Psoas muscle (tissue), 7 donors: ENCODE measurements at regions not wholly inside any gene's neighbourhood (a gene's known extent, or its start where the extent isn't known, plus 50 kb on each side); places are given as distances from the start of the nearest gene placed in this dataset.

Source experiments
- ATAC-seq, 4 donors: fragments of 200-7000 bp; cut with Tn5 transposase; one replicate each; pipeline ENCODE4 v1.9.1; 2020; ENCODE audit warnings: moderate library complexity in 3 of 4, mild to moderate bottlenecking in 2 of 4
- DNase-seq, 2 donors: peaks; one replicate each; pipeline ENCODE4 v3.0.0-alpha.2; 2020
- H3K27ac ChIP-seq: fragments of 200-600 bp; one replicate; pipeline ENCODE4 v1.8.0; 2022
- H3K27me3 ChIP-seq, 3 donors: fragments of 200-600 bp in 1 of 3; one replicate each; pipeline versions ENCODE4 v1.6.1 to v1.8.0; 2013 to 2022; ENCODE audit warnings: low read length in 2 of 3, mild to moderate bottlenecking in 2 of 3, moderate library complexity in 1 of 3; ENCODE audit not compliant: insufficient read depth in 3 of 3
- H3K36me3 ChIP-seq, 2 donors: fragments of 200-600 bp in 1 of 2; one replicate each; pipeline versions ENCODE4 v1.6.1 to v1.8.0; 2013 to 2022; ENCODE audit warnings: low read depth in 1 of 2, mild to moderate bottlenecking in 1 of 2, moderate library complexity in 1 of 2; ENCODE audit not compliant: insufficient read depth in 1 of 2
- H3K4me1 ChIP-seq: fragments of 200-600 bp; one replicate; pipeline ENCODE4 v1.8.0; 2022
- H3K4me3 ChIP-seq: fragments of 200-600 bp; one replicate; pipeline ENCODE4 v1.8.0; 2022; ENCODE audit warnings: mild to moderate bottlenecking
- H3K9me3 ChIP-seq: fragments of 200-600 bp; one replicate; pipeline ENCODE4 v1.8.0; 2022
- WGBS, 3 donors: extraction: QIAGEN DNeasy Blood & Tissue Kit; methylation state at CpG; one replicate each; pipeline versions ENCODE4 v1.1.6 to v1.1.7; 2013; 5-methylcytosine and 5-hydroxymethylcytosine counted together
- intact Hi-C, 2 donors: fragments of 100-400 bp; cut with DNase I; formaldehyde crosslinking; loops; one replicate each; pipeline versions ENCODE4 v1.11.0 to v1.14.2; 2022
- TF ChIP-seq, protein P1 (sequence below): fragments of 200-600 bp; IDR thresholded peaks from one replicate; pipeline ENCODE4 v1.8.0; 2022; ENCODE audit warnings: antibody characterized with exemption
- donor health status: healthy with polysubstance abuse.
- donor health status: DM: no; HTN: no; CAD: no; lungs with moderate emphysema.
- donor health status: Bipolar disorder and iron deficiency.
- donor health status: healthy.
- donor health status: DM: yes; HTN: yes; CAD: no.
- donor health status: DM: no; HTN: no; CAD: no.
- donor health status: DM: yes; HTN: yes; CAD: no.

DNA sequence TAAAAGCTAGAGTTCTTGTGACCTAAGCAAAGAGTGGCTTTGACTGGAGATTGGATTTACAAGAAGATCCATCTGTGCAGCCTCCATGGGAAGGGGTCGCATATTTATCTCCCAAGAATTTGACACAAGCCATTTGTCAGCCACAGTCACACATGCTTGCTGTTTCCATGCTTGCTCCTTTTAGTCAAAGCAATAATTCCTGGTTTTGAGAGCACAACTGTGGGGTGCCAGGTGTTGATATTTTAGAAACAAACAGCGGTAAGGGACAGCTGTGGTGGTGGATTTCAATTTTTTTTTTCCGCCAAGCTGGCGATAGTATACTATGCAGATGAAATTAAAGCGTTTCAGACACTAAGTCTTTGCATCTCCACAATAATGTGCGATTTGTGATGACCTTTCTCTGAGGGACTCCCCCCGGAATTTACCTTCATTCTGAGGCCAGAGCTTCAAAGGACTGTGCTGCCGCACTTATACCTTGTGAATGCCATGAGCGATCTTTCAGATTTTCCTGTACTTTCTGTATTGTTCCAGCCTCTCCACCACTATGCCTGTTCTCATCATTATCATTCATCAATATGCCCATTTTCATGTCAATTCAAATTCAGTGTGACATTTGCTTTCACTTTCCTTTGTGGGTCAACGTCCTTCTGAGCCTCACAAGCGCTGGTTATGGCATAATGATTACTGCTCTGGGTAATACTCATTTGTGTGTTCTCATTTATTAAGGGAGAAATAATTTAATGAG is 108.2 kb upstream of the KBTBD8 start:
- H3K9me3 ChIP-seq, result no peaks in the 10 kb centered on the region
- H3K4me1 ChIP-seq, result no peaks in the 10 kb centered on the region
- DNase-seq, result no peak
- ATAC-seq, result no peak
- no peak overlapping the region for H3K27ac ChIP-seq
- no peak overlapping the region for H3K4me3 ChIP-seq
- 41 to 49% (median 45%) methylated on average over 11 of the region's 11 CpGs for WGBS, 3 donors
- H3K36me3 ChIP-seq, result no peaks in the 10 kb centered on the region
- H3K27me3 ChIP-seq, result peaks cover 0 to 3% (median 0%) of the 10 kb centered on the region in 3 donors
- TF ChIP-seq, protein P1, sequence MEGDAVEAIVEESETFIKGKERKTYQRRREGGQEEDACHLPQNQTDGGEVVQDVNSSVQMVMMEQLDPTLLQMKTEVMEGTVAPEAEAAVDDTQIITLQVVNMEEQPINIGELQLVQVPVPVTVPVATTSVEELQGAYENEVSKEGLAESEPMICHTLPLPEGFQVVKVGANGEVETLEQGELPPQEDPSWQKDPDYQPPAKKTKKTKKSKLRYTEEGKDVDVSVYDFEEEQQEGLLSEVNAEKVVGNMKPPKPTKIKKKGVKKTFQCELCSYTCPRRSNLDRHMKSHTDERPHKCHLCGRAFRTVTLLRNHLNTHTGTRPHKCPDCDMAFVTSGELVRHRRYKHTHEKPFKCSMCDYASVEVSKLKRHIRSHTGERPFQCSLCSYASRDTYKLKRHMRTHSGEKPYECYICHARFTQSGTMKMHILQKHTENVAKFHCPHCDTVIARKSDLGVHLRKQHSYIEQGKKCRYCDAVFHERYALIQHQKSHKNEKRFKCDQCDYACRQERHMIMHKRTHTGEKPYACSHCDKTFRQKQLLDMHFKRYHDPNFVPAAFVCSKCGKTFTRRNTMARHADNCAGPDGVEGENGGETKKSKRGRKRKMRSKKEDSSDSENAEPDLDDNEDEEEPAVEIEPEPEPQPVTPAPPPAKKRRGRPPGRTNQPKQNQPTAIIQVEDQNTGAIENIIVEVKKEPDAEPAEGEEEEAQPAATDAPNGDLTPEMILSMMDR, result no peak
- intact Hi-C loops, result no loop called here

DNA sequence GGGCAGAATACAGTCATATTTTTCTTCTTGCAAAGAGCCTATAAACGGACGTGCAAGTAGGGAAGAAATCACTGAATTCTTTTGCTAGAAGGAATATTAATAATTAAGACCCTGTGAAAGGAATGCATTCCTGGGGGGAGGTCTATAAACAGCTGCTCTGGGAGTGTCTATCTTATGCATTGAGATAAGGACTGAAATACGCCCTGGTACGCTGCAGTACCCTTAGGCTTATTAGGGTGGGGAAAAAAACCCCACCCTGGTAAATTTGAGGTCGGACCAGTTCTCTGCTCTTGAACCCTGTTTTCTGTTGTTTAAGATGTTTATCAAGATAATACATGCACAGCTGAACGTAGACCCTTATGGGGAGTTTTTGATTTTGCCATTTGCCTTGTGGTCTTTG is 100.0 kb upstream of the KBTBD8 start:
- H3K9me3 ChIP-seq, result peaks cover 15% of the 10 kb centered on the region
- H3K27ac ChIP-seq, result no peak overlapping the region
- intact Hi-C loops, result no loop called here
- H3K4me1 ChIP-seq, result no peaks in the 10 kb centered on the region
- 70 to 78% (median 70%) methylated on average over 6 of the region's 6 CpGs for WGBS, 3 donors
- DNase-seq, result no peak
- H3K4me3 ChIP-seq, result no peak overlapping the region
- no peaks in the 10 kb centered on the region for H3K27me3 ChIP-seq
- TF ChIP-seq, protein P1, result no peak
- no peak for ATAC-seq
- no peaks in the 10 kb centered on the region for H3K36me3 ChIP-seq

DNA sequence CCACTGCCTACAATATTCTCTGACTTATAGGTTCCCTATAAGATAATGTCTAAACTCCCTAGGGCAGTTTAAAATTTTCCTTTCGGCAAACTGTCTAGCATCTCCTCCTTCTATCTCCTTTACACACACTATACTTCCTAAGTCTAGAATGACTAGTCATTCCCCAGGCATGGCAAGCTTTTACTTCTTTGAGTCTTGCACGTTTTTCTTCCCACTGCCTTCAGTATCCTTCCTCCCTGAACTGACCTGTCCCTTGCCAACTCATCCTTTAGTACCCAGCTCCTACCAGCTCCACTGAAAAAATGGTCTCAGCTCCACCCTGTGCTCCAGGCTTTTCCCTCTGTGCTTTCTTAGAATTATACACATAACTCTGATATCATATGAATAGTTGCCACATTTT is 93.8 kb upstream of the KBTBD8 start:
- intact Hi-C loops, result no loop called here
- Histone ChIP-seq H3K9me3 (peaks cover 7% of the 10 kb centered on the region), H3K36me3 (no peaks in the 10 kb centered on the region), H3K4me1 (no peaks in the 10 kb centered on the region), H3K27me3 (peaks cover 0 to 9% (median 0%) of the 10 kb centered on the region in 3 donors), H3K27ac (no peak overlapping the region), H3K4me3 (no peak overlapping the region)
- no peak for DNase-seq
- TF ChIP-seq, protein P1, result no peak
- no peak for ATAC-seq
- WGBS, 3 donors, result 44 to 55% (median 52%) methylated on average over 2 of the region's 2 CpGs

DNA sequence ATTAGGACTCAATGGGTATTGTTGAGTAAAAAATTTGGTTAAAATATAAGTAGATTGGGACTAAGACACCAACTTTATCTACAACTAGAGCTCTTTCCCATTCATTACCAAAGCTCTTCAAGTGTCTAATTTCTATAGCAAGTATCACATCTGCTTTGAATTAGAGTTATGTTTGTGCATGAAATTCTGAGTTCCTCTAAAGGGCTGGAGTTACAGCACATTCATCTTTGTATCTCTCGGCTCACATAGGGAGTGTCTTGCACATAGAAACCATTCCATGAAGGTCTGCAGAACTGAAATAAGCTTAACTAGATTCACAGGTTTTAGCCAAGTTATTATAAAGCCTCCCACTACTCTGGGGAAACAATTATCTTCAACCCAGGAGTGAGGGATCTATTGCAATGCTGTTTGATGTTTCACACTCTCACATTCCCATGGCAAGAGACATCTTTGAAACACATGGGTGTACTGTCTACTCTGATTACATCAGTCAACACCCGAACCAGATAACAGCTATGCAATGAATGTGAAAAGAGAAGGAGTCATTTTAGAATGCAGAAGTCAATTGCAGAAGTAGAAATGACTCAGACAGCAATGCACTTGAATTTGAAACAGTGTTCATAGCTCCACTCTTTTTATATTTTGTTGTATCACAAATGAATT is 93.1 kb upstream of the KBTBD8 start:
- intact Hi-C loops, result no loop called here
- H3K36me3 ChIP-seq, result no peaks in the 10 kb centered on the region
- 8 to 18% (median 12%) methylated on average over 2 of the region's 2 CpGs for WGBS, 3 donors
- ATAC-seq (no peak), DNase-seq (no peak)
- no peaks in the 10 kb centered on the region for H3K4me1 ChIP-seq
- peaks cover 0 to 9% (median 0%) of the 10 kb centered on the region in 3 donors for H3K27me3 ChIP-seq
- no peak overlapping the region for H3K4me3 ChIP-seq
- no peak overlapping the region for H3K27ac ChIP-seq
- peaks cover 7% of the 10 kb centered on the region for H3K9me3 ChIP-seq
- TF ChIP-seq, protein P1, result no peak
